WTC11 (cell line): ENCODE measurements at regions not wholly inside any gene's neighbourhood (a gene's known extent, or its start where the extent isn't known, plus 50 kb on each side); places are given as distances from the start of the nearest gene placed in this dataset.

ENCODE experiments used
- ATAC-seq: fragments of 200-7000 bp; cut with Tn5 transposase; 2 replicates; pipeline ENCODE4 v1.10.0; 2021; ENCODE audit warnings: mild to moderate bottlenecking, moderate library complexity
- CTCF ChIA-PET: fragments of 300-600 bp; sonication (Branson Sonifier 250); formaldehyde crosslinking; loops from one replicate; lab custom pipeline; 2021; ENCODE audit warnings: antibody characterized with exemption; lab: Charles Lee
- POLR2A ChIA-PET: fragments of 350-600 bp; sonication (Branson Sonifier 250); formaldehyde crosslinking; loops from one replicate; lab custom pipeline; 2021; ENCODE audit warnings: antibody characterized with exemption; lab: Charles Lee
- DNase-seq: peaks from one replicate; pipeline ENCODE4 v3.0.0; 2021; ENCODE audit warnings: low spot score
- H3K27ac Mint-ChIP-seq: 2 replicates; pipeline ENCODE4 v1.8.0; 2021; ENCODE audit warnings: mixed read lengths
- H3K27me3 Mint-ChIP-seq: 2 replicates; pipeline ENCODE4 v1.8.0; 2021; ENCODE audit warnings: low read depth, mild to moderate bottlenecking, moderate library complexity, mixed read lengths
- H3K36me3 Mint-ChIP-seq: 2 replicates; pipeline ENCODE4 v1.8.0; 2021; ENCODE audit warnings: mixed read lengths
- H3K4me1 Mint-ChIP-seq: 2 replicates; pipeline ENCODE4 v1.8.0; 2022; ENCODE audit warnings: mixed read lengths
- H3K4me3 Mint-ChIP-seq: 2 replicates; pipeline ENCODE4 v1.8.0; 2021; ENCODE audit warnings: mild to moderate bottlenecking, moderate library complexity, mixed read lengths
- H3K9me3 Mint-ChIP-seq: 2 replicates; pipeline ENCODE4 v1.8.0; 2021; ENCODE audit warnings: mixed read lengths
- ARID4B ChIP-seq: sonication (generic); formaldehyde crosslinking; IDR thresholded peaks from 2 replicates; pipeline ENCODE4 v1.8.0; 2023; ENCODE audit warnings: missing genetic modification reagents, mild to moderate bottlenecking, borderline replicate concordance
- ETV6 ChIP-seq: sonication (generic); formaldehyde crosslinking; IDR thresholded peaks from 2 replicates; pipeline ENCODE4 v1.8.1; 2022; ENCODE audit warnings: mild to moderate bottlenecking, missing genetic modification reagents
- GABPB1 ChIP-seq: sonication (generic); formaldehyde crosslinking; IDR thresholded peaks from 2 replicates; pipeline ENCODE4 v1.8.1; 2023; ENCODE audit warnings: mild to moderate bottlenecking, missing genetic modification reagents
- GRHL2 ChIP-seq: fragments of 250-450 bp; sonication (Bioruptor Pico); IDR thresholded peaks from 2 replicates; pipeline ENCODE4 v1.8.0; 2022; ENCODE audit warnings: mild to moderate bottlenecking, moderate library complexity; ENCODE audit not compliant: insufficient replicate concordance, severe bottlenecking
- GTF2I ChIP-seq: fragments of 250-450 bp; sonication (Bioruptor Pico); conservative IDR thresholded peaks from 2 replicates; pipeline ENCODE4 v1.4.0; 2021; ENCODE audit warnings: mild to moderate bottlenecking
- HMGA2 ChIP-seq: fragments of 250-450 bp; sonication (Bioruptor Pico); IDR thresholded peaks from 2 replicates; pipeline ENCODE4 v1.4.0; 2021; ENCODE audit warnings: mild to moderate bottlenecking, moderate library complexity
- MLX ChIP-seq: sonication (generic); formaldehyde crosslinking; IDR thresholded peaks from 2 replicates; pipeline ENCODE4 v1.8.1; 2023; ENCODE audit warnings: mild to moderate bottlenecking, missing genetic modification reagents, moderate library complexity
- MYBL2 ChIP-seq: sonication (generic); formaldehyde crosslinking; IDR thresholded peaks from 2 replicates; pipeline ENCODE4 v1.8.1; 2023; ENCODE audit warnings: mild to moderate bottlenecking, moderate library complexity, missing genetic modification reagents
- NR2C2 ChIP-seq: sonication (generic); formaldehyde crosslinking; IDR thresholded peaks from 2 replicates; pipeline ENCODE4 v1.8.0; 2022; ENCODE audit warnings: mild to moderate bottlenecking, missing genetic modification reagents
- PRRX2 ChIP-seq: fragments of 250-450 bp; sonication (Bioruptor Pico); IDR thresholded peaks from 2 replicates; pipeline ENCODE4 v1.8.0; 2021; ENCODE audit warnings: mild to moderate bottlenecking
- RELA ChIP-seq: sonication (generic); formaldehyde crosslinking; IDR thresholded peaks from 2 replicates; pipeline ENCODE4 v1.8.1; 2022; ENCODE audit warnings: missing genetic modification reagents, mild to moderate bottlenecking, borderline replicate concordance

DNA sequence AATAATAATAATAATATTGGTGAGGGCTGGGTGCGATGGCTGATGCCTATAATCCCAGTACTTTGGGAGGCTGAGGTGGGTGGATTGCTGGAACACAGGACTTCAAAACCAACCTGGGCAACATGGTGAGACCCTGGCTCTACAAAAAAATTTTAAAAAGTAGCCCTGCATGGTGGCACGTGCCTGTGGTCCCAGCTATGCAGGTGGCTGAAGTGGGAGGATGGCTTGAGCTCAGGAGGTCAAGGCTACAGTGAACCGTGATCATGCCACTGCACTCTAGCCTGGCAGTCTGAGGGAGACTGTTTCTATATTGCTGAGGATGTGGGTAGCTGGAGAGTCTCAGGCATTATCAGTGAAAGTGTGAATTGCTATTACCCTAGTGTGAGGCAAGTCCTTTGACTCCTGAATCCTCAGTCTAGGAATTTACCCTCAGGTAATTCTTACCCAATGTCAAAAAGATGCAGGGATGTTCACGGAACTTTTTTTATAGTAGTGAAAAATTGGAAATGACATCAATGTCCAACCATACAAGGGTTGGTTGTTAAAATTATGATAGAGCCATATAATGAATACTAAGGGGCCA, 61.8 kb upstream of the RPL11 start:
- Mint-ChIP-seq H3K27me3 (no peaks in the 10 kb centered on the region), H3K27ac (no peak overlapping the region), H3K36me3 (no peaks in the 10 kb centered on the region)
- ChIA-PET POLR2A (no interaction called here), CTCF (interaction anchor here (3.2 kb wide), 1 partner anchor 8 kb away, joined by 24 read pairs; no protein-coding TSS in a partner anchor)
- no peak for ATAC-seq
- no peak for TF ChIP-seq ARID4B
- no peak for TF ChIP-seq MLX
- no peak for TF ChIP-seq GRHL2 (CRISPR knock-in tag)
- TF ChIP-seq RELA (CRISPR knock-in tag), result no peak
- peak; percentile 85; the same call in 1 of the 2 replicates for TF ChIP-seq HMGA2 (CRISPR knock-in tag)
- TF ChIP-seq, all 79 proteins: peak for 1
- no peak overlapping the region for H3K4me3 Mint-ChIP-seq
- no peak for DNase-seq
- peaks cover 10% of the 10 kb centered on the region for H3K9me3 Mint-ChIP-seq
- peaks cover 26% of the 10 kb centered on the region for H3K4me1 Mint-ChIP-seq

DNA sequence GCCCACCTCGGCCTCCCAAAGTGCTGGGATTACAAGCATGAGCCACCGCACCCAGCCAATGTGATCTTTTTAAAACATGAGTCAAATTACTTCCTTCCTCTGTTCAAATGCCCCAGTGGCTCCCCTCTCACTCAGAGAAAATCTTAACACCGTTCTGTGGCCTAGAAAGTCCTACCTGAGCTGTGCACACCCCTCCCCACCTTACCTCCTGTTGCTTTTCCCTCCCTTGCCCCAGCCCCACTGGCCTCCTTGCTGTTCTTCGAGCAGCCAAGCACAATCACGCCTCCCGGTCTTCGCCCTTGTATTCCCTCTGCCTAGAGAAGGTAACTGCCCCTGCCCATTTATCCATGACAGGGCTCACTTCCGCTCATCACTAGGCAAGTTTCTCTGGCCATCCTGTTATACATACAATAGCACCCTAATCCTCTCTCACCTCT, 62.6 kb upstream of the RPL11 start:
- ChIA-PET CTCF (interaction anchor here (3.2 kb wide), 1 partner anchor 9 kb away, joined by 24 read pairs; no protein-coding TSS in a partner anchor), POLR2A (no interaction called here)
- Mint-ChIP-seq H3K4me3 (no peak overlapping the region), H3K4me1 (peaks cover 18% of the 10 kb centered on the region), H3K36me3 (no peaks in the 10 kb centered on the region), H3K27me3 (peaks cover 4% of the 10 kb centered on the region), H3K27ac (peak overlapping the region; percentile 71; the same call in 1 of the 2 replicates), H3K9me3 (peaks cover 15% of the 10 kb centered on the region)
- ATAC-seq, result peak; percentile 22; the same call in 1 of the 2 replicates
- no peak for DNase-seq
- TF ChIP-seq MYBL2 (CRISPR knock-in tag), result no peak
- no peak for TF ChIP-seq ETV6 (CRISPR knock-in tag)
- TF ChIP-seq NR2C2 (CRISPR knock-in tag), result no peak
- TF ChIP-seq ARID4B, result no peak
- no peak for TF ChIP-seq GABPB1
- no peak for TF ChIP-seq GTF2I (CRISPR knock-in tag)
- no peak for TF ChIP-seq PRRX2 (CRISPR knock-in tag)
- TF ChIP-seq MLX, result no peak
